WERI-Rb-1 (cell line): ENCODE measurements at regions not wholly inside any gene's neighbourhood (a gene's known extent, or its start where the extent isn't known, plus 50 kb on each side); places are given as distances from the start of the nearest gene placed in this dataset.

Experiments used
- DNase-seq: peaks from one replicate; pipeline ENCODE4 v3.0.0-alpha.2; 2020
- H3K27ac ChIP-seq: fragments of 250-450 bp; sonication (Bioruptor Pico); 2 replicates; pipeline ENCODE4 v1.5.1; 2020; ENCODE audit warnings: mild to moderate bottlenecking, moderate library complexity
- H3K27me3 ChIP-seq: fragments of 250-450 bp; sonication (Bioruptor Pico); 2 replicates; pipeline ENCODE4 v1.5.1; 2021; ENCODE audit warnings: mild to moderate bottlenecking, low read depth, moderate library complexity; ENCODE audit not compliant: insufficient read depth, severe bottlenecking
- H3K36me3 ChIP-seq: fragments of 250-450 bp; sonication (Bioruptor Pico); 2 replicates; pipeline ENCODE4 v1.5.1; 2020; ENCODE audit warnings: mild to moderate bottlenecking, moderate library complexity
- H3K4me3 ChIP-seq: 2 replicates; pipeline ENCODE4 v1.5.1; 2011; ENCODE audit warnings: low read depth, mild to moderate bottlenecking, control low read depth, low read length
- H3K9me3 ChIP-seq: fragments of 250-450 bp; sonication (Bioruptor Pico); 2 replicates; pipeline ENCODE4 v1.5.1; 2021; ENCODE audit warnings: mild to moderate bottlenecking, moderate library complexity; ENCODE audit not compliant: severe bottlenecking
- CTCF ChIP-seq: IDR thresholded peaks from 2 replicates; pipeline ENCODE4 v1.5.1; 2011; ENCODE audit warnings: low read depth, mild to moderate bottlenecking, control low read depth, inconsistent platforms, low read length

- no peaks in the 10 kb centered on the region for H3K36me3 ChIP-seq
- no peak for DNase-seq
- no peaks in the 10 kb centered on the region for H3K9me3 ChIP-seq
- TF ChIP-seq CTCF, result no peak
- H3K4me3 ChIP-seq, result no peak overlapping the region
- no peak overlapping the region for H3K27ac ChIP-seq
- H3K27me3 ChIP-seq, result no peaks in the 10 kb centered on the region
These were observed 432.6 kb upstream of the MMADHC start for GRCh38 chr2:150020221-150020620.

- Histone ChIP-seq H3K27ac (no peak overlapping the region), H3K9me3 (no peaks in the 10 kb centered on the region), H3K36me3 (no peaks in the 10 kb centered on the region), H3K27me3 (no peaks in the 10 kb centered on the region), H3K4me3 (no peak overlapping the region)
- TF ChIP-seq CTCF, result no peak
- DNase-seq, result no peak
These were observed 431.5 kb upstream of the MMADHC start for GRCh38 chr2:150019063-150019462.

GRCh38 chr2:150012986-150013385 lies 425.4 kb upstream of the MMADHC start:
- DNase-seq, result no peak
- H3K4me3 ChIP-seq, result no peak overlapping the region
- H3K36me3 ChIP-seq, result no peaks in the 10 kb centered on the region
- H3K9me3 ChIP-seq, result no peaks in the 10 kb centered on the region
- TF ChIP-seq CTCF, result no peak
- no peak overlapping the region for H3K27ac ChIP-seq
- no peaks in the 10 kb centered on the region for H3K27me3 ChIP-seq

GRCh38 chr2:150011161-150011730 lies 423.7 kb upstream of the MMADHC start:
- TF ChIP-seq CTCF, result no peak

GRCh38 chr2:150008901-150009300 lies 421.3 kb upstream of the MMADHC start:
- DNase-seq, result no peak
- H3K27me3 ChIP-seq, result no peaks in the 10 kb centered on the region
- no peak for TF ChIP-seq CTCF
- no peak overlapping the region for H3K27ac ChIP-seq
- no peaks in the 10 kb centered on the region for H3K9me3 ChIP-seq
- no peaks in the 10 kb centered on the region for H3K36me3 ChIP-seq
- no peak overlapping the region for H3K4me3 ChIP-seq

More at GRCh38 chr2:150011161-150011730, 423.7 kb upstream of the MMADHC start:
- H3K4me3 ChIP-seq, result no peak overlapping the region
- H3K27ac ChIP-seq, result no peak overlapping the region
- no peak for DNase-seq
- H3K9me3 ChIP-seq, result no peaks in the 10 kb centered on the region
- H3K36me3 ChIP-seq, result no peaks in the 10 kb centered on the region
- H3K27me3 ChIP-seq, result no peaks in the 10 kb centered on the region

- DNase-seq, result no peak
- H3K27me3 ChIP-seq, result no peaks in the 10 kb centered on the region
- TF ChIP-seq CTCF, result no peak
- H3K4me3 ChIP-seq, result no peak overlapping the region
- H3K27ac ChIP-seq, result no peak overlapping the region
- H3K9me3 ChIP-seq, result no peaks in the 10 kb centered on the region
- no peaks in the 10 kb centered on the region for H3K36me3 ChIP-seq
These were observed 420.3 kb upstream of the MMADHC start for GRCh38 chr2:150007815-150008430.
